GM19043 (cell line): ENCODE measurements at regions not wholly inside any gene's neighbourhood (a gene's known extent, or its start where the extent isn't known, plus 50 kb on each side); places are given as distances from the start of the nearest gene placed in this dataset.
A peak's percentile ranks its signal among the peaks of the same experiment; 100 is the strongest.

ENCODE experiments used
- ATAC-seq: cut with Tn5 transposase; IDR thresholded peaks from one replicate; pipeline ENCODE4 v1.9.1; 2021; ENCODE audit warnings: low read depth; ENCODE audit not compliant: unreplicated experiment

- ATAC-seq: peak; percentile 62
These were observed 1020.6 kb downstream of the XPNPEP1 start for GRCh38 chr10:108902619-108903285.

DNA sequence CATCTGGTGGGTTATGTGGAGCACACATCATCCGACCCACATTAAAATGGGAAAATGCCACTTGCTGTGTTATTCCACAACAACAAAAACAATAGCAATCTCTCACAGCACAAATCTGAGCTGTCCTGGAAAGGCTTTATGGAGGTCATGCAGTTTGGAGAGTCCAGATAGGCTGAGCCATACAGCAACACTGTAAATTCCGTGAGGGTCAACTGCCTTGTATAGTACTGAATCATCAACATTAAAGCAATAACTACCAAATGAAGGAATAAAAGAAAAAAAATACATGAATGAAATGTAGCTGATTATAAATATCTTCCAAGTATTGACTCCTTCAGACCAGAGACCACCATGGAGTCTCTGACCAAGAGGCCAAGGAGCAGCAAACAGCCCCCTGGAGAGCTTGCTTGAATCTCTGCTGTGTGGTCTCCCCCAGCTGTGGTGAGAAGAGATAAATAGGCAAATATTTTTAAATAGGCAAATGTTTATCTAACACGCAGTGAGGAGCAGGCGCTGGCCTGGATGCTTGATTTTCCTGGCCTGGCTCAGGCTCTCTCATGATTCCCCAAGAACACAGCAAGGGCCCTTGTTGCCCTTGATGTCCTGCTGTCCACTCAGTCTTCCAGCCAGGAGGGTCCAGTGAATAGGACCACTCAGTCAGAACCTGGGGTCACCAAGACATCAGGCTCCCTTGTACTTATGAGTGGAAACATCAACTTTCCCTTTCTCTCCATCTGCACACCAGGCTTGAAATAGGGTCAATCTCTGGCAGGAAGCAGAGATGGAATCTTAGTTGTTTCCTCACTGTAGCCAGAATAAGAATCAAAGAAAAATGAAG, 1021.3 kb downstream of the XPNPEP1 start:
- ATAC-seq: peak; percentile 1

- ATAC-seq: no peak
These were observed 1023.6 kb downstream of the XPNPEP1 start for GRCh38 chr10:108899670-108900069.

DNA sequence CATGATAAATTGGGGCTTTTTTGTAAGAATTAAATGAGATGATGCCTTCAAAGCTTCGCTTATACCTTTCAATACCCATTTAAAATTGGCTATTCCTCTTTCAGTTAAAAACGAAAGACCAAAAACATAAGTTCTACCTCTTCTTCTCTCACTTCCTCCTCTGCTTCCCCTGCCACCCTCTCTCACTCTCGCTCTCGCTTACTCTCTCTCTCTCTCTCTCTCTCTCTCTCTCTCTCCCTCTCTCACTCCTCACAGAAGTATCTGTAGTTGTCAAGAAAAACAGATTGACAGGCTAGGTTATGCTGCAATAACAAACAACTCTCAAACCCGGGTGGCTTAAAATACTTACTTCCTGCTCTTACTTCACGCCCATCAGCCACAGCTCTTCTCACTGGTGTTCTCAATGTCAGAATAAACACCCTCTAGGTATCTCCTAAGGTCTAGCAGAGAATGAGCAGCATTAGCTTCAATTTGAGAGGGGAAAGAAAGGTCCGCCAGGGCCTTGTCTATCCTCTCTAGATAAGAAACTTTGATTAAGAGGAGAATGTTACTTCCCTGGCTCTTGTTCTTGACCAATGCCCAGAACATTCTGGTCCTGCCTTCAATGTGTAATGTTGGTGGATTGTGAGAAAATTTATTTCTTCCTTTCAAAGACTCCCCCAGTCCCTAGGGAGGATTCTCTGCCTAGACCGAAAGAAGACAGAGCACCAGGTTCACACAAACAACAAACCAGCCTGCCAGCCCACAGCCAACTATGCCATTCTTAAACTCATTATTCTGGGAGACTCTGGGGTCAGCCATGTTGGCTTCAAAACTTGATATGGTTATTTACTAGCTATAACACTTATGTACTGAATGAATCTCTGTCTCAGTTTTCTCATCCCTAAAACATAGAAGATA, 1028.7 kb downstream of the XPNPEP1 start:
- peak; percentile 82 for ATAC-seq

DNA sequence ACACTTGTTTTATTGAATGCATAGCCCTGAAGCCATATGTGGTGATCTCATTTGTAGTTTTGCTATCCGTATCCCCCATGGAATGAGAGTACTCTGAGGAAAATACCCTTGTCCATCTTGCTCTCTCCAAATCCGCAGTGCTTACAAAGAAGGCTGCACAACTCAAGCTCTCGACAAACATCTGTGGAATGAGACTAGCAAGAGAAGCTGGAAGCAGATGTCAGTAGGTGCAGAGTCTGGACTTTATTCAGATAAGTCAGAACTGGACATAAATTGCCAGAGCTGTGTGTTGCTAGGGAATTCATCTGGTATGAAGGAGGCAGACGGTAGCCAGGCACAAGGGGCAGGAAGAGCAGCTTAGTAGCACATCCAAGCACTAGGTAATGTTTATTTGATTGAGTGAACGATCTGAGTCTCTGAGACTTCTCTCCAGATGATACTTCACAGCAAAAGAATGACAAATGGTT, 1046.2 kb downstream of the XPNPEP1 start:
- ATAC-seq: no peak

DNA sequence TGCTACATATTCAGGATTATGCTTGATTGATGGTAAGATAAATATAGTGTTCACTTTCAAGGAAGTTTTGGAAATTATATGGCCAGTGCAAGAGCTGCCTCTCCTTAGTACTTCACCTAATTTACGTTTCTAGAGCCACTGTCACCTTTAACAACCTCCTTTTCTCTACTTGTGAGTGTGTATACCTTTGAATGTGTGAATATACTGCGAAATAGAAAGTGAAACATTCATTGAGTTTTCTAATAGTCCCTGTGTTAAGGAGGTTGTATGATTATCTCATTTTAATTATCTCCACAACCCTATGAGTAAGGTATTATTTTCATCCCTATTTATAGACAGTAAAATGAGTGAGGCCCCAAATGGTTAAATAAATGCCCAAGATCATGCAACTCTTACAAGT, 1050.5 kb downstream of the XPNPEP1 start:
- ATAC-seq: no peak

GRCh38 chr10:108868881-108869280, 1054.4 kb downstream of the XPNPEP1 start:
- no peak for ATAC-seq

DNA sequence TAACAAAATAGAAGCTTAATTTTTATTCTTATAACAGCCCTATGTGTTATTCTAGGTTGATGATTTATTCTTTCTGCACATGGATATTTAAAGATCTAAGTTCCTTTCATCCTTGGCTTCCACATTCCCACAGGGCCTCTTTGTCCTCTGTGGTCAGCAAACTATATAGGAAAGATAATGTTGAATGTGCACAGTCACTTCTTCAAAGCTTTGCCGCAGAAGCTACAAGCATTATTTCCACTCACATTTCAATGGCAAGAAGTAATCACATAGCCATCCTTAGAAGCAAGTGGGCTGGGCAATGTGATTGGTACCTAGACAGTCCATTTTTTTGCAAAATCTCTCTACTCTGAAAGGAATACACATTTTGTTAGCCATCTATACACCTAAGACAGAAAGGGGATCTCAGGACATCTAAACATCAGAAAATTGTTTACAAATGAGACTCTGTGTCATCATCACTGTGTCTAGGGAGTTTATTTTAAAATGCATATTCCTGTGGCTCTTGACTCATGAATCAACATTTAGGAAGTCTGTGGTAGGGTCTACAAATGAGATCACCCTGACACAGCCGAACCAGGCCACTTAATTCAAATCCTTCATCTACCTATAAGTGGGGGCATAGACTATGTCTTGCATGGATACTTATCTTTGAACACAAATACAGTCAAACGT, 1060.5 kb downstream of the XPNPEP1 start:
- ATAC-seq: no peak

- no peak for ATAC-seq
These were observed 1062.0 kb downstream of the XPNPEP1 start for GRCh38 chr10:108861181-108861754.

GRCh38 chr10:108852211-108852610, 1071.1 kb downstream of the XPNPEP1 start:
- ATAC-seq: peak; percentile 50

- ATAC-seq: peak; percentile 82
These were observed 1073.0 kb downstream of the XPNPEP1 start for GRCh38 chr10:108850138-108850854.

- peak; percentile 32 for ATAC-seq
These were observed 1073.6 kb downstream of the XPNPEP1 start for GRCh38 chr10:108849688-108850087.

DNA sequence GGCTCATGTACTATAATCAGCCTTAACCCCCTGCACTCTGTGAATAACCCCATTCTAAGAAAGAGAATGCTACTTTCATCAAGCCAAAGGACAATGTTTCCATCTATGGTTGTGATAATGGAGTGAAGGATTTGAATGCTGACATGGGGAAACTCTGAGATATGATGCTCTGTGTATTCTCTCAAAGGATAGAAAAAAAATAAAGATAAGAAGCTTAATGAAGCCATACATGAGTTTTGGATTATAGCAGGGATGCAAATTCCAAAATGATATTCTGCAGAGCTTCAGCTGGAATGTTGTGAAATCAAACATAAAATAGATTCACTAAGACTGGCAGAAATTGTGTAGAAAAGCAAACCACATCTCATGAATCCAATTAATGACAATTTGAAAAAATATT, 1074.1 kb downstream of the XPNPEP1 start:
- ATAC-seq: no peak

- no peak for ATAC-seq
These were observed 1075.3 kb downstream of the XPNPEP1 start for GRCh38 chr10:108848046-108848445.

GRCh38 chr10:108840944-108841343, 1082.4 kb downstream of the XPNPEP1 start:
- ATAC-seq: no peak

- no peak for ATAC-seq
These were observed 1086.9 kb downstream of the XPNPEP1 start for GRCh38 chr10:108836362-108836761.

- ATAC-seq: no peak
These were observed 1101.3 kb downstream of the XPNPEP1 start for GRCh38 chr10:108822026-108822425.

- no peak for ATAC-seq
These were observed 1104.0 kb downstream of the XPNPEP1 start for GRCh38 chr10:108819302-108819701.

DNA sequence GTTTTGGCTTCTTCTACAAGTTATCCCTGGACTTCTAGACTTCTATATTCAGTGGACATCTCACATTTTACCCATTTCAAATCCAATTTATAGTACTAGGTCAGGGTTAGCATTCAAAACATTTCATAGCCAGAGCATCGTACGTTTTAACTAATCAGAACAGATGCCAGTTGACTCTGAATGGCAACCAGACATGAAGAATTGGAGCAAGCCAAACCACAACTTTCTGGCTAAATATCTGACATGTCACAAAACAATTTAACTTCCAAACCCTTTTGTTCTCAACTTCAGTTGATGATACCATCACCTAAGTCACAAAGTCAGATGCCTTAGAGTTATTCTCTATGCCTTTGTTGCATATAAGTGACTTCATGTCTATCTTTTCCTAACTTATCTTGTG, 1105.7 kb downstream of the XPNPEP1 start:
- no peak for ATAC-seq
